CD4-positive, alpha-beta T cell treated with Interleukin-17A for 1 hour (primary cell): ENCODE measurements at regions not wholly inside any gene's neighbourhood (a gene's known extent, or its start where the extent isn't known, plus 50 kb on each side); places are given as distances from the start of the nearest gene placed in this dataset.

Experiments used
- DNase-seq: peaks from one replicate; pipeline ENCODE4 v3.0.0-alpha.2; 2020

DNA sequence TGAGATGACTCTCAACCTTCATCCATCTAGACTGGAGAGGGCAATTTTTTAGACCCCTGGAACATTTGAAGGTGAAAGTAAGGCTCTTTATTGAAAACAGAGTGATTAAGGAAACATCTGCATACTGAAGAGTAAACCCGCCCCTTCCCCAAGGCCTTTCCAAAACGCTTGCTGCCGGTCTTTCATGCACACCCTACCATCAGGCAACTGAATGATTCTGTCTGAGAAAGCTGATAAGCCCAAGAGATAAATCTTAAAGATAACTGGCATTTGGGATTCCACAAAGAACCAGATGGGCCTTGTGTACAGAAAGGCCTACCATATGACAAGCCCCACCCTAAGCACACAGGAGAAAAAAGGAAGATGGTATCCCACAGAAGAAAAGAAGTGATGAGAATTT is 54.4 kb upstream of the PIK3R1 start:
- no peak for DNase-seq

DNA sequence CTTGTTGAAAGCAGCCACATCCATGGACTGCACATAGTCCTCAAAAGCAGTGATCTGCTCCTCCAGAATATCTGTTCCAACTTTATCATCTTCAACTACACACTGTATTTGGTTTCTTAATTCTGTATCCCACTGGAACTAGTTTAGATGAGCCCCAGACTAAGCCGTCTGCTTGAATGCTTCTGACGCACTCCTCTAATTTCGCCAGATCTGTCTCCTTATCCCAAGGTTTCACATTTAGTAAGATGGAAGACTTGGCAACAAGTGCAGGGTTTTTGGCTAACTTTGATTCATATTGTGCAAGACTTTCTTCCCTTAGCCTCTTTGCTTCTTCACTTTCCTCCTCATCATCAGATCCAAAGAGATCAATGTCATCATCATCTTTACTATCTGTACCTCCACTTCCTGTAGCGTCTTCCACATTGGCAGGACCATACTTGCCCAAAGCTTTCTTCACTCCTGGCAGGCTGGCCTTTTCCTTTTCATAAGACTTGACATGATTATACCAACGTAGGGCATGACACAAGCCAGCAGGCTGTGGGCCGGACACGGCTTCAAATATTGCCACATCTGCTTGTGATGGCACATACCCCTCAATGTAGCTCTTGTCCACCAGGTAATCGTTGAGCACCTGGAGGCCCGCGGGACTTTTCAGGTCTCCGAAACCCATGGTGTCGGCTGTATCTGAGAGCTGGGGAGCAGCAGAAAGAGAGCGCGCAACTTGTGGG is 56.2 kb upstream of the PIK3R1 start:
- no peak for DNase-seq

DNA sequence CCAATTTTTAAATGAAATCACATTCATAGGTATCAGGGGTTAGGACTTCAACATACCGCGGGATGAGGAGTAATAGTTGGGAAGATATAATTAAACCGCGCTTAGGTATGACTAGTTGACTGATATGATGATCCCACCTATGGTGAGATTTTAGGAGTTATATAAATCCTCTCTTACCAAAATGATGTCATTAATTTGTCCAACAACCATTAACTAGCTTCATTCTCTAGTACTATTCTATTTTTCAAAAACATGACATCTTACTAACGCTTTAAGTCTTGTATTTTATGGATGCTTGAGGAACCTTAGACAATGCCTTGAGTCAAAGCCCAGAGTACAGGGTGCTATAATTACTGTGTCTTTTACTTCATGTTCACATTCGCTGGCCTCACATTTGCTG is 59.6 kb upstream of the PIK3R1 start:
- DNase-seq, result no peak

DNA sequence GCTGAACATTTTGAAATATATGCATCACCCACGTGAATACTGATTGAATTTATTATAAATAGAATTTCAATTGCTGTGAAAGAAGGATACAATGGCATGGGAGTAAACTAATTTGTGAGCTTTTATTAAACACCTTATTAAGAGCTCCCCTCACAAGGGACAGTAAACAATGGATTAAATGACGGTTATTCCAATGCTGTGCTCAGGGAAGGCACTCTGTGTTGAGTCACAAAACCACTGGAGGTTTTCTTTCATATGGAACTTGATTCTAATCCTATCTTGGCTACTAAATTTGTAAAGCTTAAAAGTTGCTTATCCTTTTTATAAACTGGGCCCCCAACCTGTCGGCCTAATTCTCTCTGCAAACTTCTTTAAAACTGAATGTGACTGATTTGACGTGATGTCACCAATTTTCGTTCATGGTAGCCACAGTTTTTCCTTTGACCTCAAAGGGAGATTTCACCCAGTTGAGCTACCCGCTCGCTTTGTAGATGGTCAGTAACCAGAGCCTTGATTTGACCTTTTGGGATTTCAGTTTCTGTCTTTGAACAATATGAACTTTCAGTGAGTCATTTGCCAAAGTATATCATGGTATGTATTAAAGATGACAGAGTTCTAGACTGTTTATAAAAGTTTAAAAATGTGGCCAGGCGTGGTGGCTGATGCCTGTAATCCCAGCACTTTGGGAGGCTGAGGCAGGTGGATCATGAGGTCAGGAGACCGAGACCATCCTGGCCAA is 61.3 kb upstream of the PIK3R1 start:
- no peak for DNase-seq

DNA sequence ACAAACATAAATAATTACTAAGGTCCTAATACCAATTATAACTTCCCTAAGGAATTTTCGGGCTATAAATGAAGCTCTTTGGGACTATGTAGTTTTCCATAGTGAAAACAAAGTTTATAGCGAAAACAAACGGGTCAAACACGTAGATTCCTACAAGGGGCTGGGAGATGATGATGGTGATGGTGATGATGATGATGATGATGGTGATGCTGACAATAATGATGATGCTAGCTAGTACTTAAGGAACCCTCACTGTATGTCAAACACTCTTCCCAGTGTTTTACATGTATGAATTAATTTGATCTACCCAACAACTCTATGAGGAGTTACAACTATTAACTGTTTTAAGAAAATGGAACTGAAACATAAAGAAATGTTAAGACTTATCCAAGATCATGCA is 63.7 kb upstream of the PIK3R1 start:
- no peak for DNase-seq

DNA sequence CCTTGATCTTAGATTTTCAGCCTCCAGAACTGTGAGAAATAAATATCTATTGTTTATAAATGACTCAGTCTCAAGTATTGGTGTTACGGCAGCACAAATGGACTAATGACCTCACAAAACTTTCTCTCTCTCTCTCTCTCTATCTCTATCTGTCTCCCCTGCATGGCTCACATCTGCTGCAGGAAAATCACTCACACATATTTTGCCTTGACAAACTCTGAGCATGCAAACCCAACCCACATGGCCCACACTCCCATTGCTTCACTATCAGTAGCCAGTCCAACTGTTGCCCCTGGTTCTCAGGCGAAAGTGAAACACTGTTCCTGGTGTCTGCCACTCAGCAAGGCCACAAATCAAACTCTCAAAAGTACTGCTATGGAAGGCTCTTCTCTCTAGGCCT is 66.4 kb upstream of the PIK3R1 start:
- no peak for DNase-seq

DNA sequence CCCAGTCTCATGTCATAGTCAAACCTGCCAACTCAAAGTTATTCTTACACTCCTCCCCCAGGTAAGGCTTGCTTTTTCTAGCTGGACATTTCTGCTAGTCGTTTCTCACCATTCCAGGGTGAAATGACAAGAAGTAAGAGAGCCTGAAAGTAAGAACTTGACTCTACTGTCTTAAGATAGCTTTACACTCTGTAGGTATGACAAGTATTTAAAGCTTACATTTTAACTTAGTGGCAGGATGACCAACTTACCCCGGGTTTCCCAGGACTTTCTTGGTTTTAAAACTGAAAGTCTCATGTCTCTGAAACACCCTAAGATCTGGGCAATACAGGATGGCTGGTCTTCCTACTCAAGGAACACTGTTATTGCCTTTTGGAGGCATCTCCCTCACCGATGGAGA is 67.5 kb upstream of the PIK3R1 start:
- no peak for DNase-seq

DNA sequence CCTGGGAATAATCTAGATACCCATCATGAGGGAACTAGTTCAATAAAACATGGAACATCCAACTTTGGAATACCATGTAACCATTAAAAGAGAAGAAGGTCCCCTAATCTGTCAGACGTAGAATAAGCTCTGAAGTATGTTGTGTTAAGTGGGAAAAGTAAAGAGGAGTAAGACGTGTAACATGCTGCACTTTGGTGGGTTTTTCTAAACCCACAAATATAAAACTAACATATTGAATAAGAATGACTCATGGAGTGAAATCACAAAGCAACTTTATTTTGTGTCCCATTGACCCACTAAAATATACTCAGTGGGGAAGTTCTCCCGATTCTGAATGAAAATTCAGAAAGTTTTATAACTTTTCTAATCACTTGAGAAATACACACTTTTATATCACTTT is 67.9 kb upstream of the PIK3R1 start:
- DNase-seq, result no peak

DNA sequence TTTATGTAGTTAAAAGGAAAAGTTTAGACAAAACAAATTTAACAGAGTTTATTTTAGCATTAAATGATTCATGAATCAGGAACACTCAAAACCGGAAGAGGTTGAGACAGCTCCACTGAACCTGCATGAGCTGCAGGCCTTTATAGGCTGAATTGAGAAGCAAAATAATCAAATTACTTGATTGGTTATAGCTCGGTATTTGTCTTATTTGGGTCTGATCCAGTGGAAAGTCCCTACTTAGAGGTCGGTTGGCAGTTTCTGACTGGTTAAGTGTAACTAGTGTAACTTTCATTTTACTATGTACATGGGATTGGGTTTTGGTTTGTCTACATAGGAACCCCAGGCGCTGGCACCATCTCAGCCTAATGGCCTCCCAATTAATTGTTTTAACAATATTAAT is 74.1 kb upstream of the PIK3R1 start:
- peak; percentile 52 for DNase-seq

DNA sequence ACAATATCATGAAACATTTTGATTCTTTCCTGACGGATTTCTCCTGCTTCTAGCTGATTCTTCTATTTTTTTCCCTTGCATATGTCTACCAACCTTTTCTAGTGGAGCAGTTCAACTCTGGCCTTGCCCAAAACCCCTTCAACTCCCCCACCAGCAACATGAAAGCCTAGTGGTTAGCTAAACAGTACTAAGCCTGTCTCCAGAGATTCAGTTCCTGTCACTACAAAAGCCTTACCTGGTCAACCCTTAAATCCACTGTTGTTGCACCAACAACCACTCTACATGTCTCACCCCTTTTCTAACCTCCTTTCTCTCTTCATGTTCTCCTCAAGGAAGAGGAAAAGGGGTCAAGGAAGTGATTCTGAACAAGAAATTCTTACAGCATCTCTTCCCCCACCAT is 74.8 kb upstream of the PIK3R1 start:
- DNase-seq, result no peak

DNA sequence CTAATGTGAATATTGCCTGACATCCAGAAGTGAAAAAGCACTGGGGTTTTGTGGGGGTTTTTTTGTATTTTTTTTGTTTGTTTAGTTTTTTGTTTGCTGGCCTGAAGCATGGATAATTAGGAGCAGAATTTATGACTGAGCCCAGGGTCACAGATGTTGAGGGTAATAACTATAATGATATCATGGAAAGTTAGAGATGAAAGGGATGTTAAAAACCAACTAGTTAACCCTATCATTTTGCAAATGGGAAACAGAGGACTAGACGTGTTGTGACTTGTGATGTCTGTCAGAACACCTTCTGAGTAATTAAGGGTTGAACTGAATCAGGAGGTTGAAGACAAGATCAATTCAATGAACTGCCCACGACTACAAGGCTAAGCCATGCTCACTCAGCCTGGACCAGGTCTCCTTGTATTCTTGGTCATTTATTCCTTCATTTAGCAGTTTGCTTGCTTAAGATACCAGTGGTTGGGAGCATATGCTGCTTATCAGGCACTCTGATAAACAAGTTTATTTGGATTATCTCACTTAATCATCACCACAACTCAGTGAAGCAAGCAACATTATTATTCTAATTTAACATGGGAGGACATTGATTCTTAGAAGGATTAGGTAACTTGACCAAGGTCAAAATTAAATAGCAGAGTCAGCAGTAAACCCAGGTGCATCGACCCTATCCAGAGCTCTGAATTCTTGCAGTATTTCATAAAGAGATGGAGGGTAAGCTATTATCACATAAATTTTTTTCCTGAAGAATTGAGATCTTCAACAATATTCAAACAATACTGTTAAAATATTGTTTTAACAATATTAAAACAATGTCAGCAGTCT is 75.7 kb upstream of the PIK3R1 start:
- DNase-seq, result no peak

DNA sequence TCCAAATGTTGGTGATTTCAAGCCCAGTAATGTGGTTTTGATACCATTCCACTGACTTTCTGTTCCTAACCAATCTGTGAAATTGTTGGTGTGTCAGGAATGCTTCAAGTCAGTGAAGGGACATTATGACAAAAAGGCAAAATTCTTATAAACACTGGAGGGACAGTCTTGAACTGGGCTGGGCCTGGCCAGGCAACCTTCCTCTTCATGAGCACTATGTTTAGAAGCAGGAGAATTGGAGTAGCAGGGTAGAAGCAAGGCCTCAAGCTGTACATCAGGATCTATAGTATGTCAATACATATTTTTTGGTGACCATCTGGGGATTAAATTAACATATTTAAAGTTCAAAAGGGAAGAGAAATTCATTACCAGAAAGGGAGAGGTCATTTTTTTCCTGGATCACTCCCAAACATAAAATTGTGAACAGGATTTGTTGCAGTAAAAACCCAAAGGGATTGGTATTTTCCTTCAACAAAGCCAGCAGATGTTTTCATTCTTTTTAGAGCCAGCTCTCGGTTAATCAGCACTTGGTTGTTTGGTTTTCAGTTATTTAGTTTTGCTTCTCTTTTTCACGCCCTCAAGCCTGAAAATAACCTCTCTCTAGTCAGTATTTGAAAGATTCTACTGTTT is 77.9 kb upstream of the PIK3R1 start:
- no peak for DNase-seq

DNA sequence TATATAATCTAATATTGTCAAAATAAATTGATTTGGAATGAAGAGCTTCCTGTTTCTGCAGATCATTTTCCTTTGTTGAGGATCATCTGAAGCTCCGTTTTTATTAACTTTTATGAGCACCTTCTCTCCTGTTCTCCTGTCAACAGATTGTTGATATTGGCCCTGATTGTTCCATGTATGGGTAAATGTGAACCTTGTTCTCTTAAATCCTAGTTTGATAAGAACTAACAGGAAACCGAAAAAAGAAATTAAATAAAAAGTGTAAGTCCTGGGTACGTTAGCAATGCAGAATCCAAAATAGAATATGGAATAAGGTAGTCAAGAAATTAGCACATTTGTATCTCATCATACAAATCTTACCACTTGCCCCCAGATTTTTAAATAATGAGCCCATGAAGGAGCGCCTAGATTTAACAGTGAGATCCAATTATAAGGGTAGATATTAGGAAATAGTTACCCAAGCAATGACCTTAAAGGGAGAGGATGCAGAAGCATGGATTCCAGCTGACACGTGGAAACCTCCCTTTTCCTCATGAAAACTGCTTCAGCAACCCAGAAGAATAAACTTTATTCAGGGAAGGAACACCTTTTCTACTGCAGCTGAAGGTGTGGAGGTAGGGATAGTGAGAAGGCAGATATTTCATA is 80.8 kb upstream of the PIK3R1 start:
- DNase-seq, result no peak

DNA sequence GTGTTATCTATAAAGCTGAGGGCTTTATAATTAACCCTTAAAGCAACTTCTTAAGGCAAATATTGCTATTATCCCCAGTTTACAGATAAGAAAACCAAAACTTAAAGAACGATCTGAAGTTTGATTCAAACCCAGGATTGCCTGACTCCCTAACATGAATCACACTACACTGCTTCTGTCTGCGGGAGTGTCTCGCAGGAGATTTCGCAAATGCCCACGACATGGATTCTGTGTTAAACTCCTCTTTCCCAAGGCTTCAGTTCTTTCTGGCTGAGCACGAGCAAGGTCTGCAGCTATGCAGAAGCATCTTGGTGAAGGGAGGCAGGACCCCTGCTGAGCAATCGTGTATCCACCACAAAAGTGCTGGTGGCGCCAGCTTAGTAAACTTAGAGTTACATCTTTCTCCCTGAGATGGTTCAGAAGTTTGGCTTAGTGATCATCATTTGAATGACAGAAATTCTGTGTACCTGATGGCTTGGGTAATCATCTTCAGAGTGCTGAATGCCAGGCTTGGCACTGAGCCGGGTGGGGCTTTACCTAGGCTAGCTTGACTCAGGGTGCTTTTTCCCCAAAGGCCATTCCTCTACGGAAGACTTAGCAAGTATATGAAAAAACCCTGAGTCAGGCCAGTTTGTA is 81.4 kb upstream of the PIK3R1 start:
- no peak for DNase-seq

DNA sequence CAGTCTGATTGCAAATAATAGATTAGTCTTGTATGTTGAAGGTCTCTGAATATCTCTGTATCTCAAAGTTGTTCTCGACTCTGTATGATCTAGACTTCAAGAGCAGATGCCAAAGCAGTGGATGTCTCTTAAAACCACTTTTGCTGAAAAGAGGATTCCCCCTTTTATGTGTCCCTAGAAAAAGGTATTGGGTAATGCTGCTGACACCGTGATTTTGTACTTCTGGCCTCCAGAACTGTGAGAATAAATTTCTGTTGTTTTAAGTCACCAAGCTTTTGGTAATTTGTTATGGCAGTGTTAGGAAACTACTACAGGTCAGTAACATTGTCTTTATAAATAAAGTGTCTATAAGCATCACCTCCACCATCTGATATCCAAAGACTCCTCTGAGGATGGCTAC is 85.3 kb upstream of the PIK3R1 start:
- DNase-seq, result no peak

DNA sequence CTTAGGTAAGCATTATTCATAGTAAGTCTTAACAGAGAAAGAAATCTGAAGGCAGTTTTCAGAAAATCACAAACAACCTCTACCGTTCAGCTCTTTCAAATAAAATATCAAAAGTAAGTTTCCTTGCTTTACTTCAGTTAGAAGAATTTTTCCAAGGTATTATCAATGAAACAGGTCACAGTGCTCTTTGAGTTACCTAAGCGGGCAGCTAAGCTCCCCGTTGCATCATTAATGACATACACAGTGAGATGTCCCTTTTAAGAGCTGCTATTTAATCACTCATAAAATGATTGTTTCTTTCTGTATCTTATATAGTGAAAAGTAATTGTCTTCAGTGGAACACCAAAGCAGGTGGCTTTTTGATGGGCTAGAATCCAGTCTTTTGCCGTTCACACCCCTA is 86.2 kb upstream of the PIK3R1 start:
- no peak for DNase-seq

DNA sequence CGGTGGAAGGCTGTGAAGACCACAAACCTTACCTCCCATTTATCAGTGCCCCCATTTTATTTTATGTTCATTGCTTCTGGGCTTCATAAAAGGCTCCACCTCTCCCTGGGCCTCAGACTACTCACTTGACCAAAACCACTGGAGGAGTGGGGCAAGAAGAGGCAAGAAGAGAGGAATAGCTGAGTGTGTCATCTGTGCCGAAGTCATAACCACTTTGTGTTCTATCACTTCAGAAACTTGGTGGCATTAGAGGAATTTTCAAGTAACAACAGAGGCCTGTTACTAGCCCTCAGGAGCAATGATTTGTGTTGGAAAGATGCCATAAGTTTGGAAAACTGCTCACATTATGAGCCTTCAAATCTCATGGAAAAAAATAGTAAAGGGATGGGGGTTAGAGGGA is 88.7 kb upstream of the PIK3R1 start:
- no peak for DNase-seq

DNA sequence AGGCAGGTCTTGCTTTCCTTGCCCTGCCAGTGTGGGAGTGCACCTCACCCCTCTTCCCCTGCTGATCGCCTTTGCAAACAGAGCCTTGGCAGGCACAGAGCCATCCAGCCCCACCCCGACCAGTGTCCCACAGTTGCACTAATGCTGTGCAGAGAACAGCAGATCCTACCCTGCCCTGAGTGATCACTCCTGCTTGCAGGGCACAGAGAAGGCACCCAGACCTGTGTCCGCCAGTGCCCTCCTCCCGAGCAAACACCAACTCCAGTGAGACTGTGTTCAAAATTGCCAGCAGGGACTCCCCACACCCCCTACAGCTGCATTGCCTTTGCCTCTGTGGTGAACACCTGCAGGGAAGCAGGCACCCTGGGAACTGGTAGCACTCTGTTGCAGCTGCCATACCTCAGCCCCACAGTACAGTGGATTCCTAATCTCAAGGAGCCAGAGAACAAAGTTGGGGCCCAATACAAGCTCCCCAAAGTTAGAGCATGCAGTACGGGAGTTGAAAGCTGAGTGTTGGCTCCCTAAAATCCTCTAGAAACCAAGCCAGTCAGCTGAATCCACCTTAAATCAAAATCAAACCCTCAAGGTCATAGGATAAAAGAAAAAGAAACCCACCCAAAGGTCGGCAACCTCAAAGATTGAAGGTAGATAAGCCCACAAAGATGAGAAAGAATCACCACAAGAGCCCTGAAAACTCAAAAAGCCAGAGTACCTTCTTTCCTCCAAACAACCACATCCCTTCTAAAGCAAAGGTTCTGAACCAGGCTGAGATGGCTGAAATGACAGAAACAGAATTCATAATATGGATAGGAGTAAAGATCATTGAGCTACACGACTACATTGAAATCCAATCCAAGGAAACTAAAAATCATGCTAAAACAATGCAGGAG is 92.9 kb upstream of the PIK3R1 start:
- DNase-seq, result no peak

DNA sequence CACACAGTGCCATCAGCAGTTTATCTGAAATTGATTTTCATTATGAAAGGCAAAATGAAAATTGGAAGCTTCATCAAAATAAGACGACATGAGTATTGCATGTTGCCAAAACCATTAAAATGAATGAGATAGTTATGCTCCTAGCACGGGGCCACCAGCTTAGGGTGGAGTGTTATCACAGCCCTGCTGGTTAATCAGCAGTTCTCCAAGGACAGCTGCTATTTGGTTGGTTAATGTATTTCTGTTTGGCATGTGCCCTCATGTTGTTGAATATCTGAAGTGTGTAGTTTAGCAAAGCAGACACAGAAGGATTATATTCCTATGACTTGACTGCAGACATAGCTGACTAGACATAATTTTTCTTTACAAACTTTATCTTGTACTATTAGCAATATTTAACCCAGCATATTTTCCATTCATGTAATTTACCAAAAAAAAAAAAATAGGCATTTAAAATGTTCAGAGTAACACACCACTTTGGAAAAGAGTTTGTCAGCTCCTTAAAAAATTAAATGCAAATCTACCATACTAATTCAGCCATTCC is 98.6 kb upstream of the PIK3R1 start:
- no peak for DNase-seq

DNA sequence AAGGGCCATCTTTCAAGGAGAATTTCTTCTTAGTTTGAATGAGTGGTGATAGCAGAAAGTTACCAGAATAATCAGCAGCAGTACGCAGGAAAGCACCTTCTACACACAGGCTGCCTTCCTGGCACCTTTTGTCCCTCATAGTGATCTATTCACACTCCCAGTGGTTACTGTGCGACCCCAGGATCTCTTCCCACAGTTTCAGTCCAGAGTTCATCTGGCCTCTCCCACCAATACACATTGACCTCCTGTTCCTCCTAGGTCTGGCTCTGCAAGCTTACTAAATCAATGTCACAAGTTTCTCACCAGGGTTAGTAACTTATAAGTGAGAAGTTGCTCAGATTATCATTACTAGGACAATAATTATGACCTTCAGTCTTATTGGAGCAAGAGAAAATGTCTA is 99.1 kb upstream of the PIK3R1 start:
- no peak for DNase-seq

DNA sequence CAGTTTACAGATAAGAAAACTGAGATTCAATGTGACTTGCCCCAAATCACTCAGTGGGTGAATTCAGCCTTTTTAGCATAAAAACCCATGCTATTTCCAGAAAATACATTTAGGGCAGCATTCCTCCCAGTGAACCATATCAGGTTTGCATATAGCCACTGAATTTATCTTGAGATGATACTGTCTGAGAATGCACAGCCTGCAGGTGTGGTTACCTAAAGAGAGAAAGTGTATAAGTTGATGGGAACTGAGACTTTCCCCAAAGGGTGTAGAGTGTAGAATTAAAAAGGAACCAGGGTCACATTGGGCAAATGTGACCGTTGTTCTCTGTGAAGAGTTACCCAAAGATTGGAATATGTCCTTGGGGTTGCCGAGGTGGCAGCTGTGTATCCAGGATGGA is 100.0 kb upstream of the PIK3R1 start:
- no peak for DNase-seq
